HG03457 (cell line): ENCODE measurements at regions not wholly inside any gene's neighbourhood (a gene's known extent, or its start where the extent isn't known, plus 50 kb on each side); places are given as distances from the start of the nearest gene placed in this dataset.

ENCODE experiments used
- ATAC-seq: cut with Tn5 transposase; IDR thresholded peaks from one replicate; pipeline ENCODE4 v1.9.1; 2021; ENCODE audit warnings: moderate number of reproducible peaks; ENCODE audit not compliant: unreplicated experiment

- no peak for ATAC-seq
These were observed 1476.5 kb downstream of the TBC1D22A start for GRCh38 chr22:48238966-48239365.

DNA sequence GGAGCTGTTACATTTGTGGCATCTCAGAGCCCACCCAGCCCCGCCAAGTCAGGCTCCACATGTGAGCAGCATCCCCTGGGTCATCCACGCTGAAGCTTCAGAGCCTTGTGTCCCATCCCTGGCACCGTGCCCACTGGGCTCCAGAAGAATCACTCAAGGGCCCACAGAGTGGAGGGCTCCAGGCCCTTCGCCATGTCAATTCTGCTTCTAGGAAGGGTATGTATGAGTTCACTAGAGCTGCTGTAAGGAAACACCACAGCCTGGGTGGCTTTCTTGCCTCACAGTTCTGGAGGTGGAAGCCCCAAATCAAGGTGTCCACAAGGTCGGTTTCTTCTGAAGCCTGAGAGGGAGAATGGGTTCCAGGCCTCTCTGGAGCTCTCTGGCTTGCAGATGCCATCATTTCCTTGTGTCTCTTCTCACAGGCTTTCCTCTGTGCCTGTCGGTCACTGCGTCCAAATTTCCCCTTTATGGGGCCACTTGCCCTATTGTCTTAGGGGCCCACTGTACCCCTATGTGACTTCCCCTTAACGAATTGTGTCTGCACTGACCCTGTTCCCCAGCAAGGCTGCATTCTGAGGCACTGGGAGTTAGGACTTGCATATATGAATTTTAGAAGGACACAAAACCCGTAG is 1476.0 kb downstream of the TBC1D22A start:
- ATAC-seq, result no peak

- no peak for ATAC-seq
These were observed 1475.2 kb downstream of the TBC1D22A start for GRCh38 chr22:48237466-48238283.

DNA sequence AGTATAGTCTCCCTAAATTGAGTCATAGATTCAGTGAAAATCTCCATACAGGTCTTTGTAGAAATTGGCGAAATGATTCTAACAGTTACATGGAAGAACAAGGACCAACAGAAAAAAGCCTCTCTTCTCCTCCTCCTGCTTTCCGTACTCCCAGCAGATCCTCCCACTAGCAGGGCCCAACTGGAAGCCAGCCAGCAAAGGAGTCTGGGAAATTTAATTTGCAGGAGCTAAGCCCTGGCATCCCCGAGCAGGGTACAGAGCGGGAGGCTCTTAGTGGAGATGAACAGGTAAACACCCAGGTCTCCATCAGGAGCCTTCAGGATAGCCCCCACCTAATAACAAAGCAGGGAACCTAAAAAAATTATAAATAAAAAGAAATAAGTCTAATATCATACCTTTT is 1473.8 kb downstream of the TBC1D22A start:
- ATAC-seq, result no peak

DNA sequence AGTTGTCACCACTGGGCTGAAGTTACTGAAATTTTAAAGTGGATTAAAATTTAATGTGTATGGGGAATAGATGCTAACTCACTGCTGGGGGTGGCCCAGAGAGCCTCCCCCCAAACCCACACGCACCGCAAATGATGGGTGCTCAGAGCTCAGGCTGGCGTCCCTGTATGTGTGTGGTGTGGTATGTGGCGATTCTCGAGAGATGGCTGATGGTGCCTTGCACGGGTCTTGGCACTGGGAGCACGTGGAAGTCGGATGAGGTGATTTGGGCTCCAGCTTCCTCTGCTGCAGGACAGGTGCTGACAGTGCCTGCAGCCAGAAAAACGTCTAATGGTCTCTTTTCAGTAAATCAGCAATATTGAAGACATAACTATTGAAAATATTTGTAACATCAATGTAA is 1473.3 kb downstream of the TBC1D22A start:
- ATAC-seq, result no peak

- ATAC-seq, result no peak
These were observed 1471.6 kb downstream of the TBC1D22A start for GRCh38 chr22:48234011-48234410.

- ATAC-seq, result no peak
These were observed 1471.1 kb downstream of the TBC1D22A start for GRCh38 chr22:48233586-48233985.

GRCh38 chr22:48228468-48228867 is 1466.0 kb downstream of the TBC1D22A start:
- no peak for ATAC-seq

DNA sequence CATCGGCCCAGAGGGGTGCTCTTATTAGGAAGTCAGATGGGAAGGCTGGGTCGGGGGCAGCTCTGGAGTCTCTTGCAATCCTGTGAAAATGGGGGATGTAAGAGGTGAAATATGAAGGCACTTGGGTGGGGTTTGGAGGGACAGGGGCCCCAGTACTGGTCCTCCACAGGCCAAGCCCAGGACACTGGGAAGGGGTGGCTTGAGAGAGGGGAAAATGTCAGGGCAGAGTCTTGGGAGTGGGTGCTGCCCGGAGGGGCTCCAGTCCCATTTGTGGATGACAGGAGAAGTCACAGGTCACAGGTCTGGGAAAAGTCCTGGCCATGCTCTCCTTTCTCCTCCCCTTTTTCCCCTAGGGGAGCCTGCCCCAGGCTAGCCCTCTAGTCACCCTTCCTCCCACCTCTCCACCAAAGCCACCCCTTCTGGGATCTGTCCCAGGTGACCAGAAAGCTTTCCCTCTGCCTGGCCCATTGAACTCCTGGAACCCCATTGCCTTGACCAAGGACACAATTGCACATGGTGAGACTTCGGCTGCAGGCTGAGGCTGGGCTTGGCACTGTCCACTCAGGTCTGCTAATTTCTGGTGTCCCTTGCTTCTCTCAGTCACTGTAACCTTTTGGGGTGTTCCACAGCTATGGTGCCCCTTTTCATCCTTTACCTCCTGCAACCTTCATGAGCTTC is 1465.0 kb downstream of the TBC1D22A start:
- ATAC-seq, result no peak

DNA sequence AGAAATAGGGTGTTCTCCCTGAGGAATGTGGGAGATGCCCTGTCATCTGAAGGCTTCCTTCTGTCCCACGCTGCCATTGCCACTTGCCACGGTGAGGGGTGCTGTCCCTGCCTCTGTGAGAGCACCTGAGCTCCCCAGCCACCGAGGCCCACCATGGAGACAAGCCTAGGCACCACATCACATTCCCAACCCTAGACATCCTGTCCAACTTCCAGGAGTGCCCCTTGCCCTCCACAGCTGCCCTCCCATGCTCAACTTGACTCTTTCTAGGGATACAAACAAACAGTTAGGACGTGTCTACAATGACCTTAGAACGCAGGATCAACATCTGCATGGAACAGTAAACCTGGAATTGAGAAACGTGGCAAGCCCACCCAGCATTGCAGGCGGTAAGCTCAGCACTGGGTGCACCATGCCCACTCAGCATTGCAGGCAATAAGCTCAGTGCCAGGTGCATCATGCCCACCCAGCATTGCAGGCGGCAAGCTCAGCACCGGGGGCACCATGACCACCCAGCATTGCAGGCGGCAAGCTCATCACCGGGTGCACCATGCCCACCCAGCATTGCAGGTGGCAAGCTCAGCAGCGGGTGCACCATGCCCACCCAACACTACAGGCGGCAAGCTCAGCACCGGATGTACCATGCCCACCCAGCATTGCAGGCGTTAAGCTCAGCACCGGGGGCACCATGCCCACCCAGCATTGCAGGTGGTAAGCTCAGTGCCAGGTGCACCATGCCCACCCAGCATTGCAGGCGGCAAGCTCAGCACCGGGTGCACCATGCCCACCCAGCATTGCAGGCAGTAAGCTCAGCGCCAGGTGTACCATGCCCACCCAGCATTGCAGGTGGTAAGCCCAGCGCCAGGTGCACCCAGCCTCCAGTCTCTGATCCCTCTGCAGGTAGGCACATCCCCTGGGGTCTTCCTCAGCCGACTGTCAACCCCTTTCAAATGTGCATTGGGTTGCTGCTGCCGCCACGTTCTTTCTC is 1463.9 kb downstream of the TBC1D22A start:
- no peak for ATAC-seq

GRCh38 chr22:48224332-48224731 is 1461.9 kb downstream of the TBC1D22A start:
- no peak for ATAC-seq

DNA sequence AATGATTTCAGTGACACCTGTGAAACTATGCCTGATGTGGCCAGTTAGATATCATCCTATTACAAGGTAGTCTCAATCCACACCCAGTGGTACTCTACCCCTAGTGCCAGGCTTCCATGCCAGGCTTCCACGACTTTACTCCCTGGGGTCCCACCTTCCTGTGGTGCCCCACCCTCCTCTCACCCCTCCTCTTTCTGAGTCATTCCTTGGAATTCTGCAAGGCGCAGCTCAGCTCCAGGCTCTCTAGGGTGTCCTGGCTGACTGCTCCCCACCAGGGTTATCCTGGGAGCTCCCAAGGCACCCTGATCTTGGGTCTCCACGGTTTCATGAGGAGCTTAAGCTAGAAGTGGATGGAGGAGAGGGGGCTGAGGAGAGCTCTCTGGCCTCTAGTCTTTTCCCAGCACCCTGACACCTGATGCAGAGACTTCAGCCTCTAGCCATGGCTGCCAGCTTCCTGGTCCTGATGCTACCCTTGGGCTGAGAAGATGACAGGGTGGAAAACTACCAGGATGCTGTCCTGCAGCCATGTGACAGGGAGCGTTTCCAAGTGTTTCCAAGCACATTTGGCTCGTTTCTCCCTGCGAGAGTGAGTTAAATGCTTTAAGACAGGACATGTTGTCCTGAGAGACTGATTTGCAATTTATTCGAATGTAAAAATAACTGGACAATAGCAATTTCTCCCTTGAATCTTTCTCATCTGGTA is 1461.2 kb downstream of the TBC1D22A start:
- ATAC-seq, result no peak

GRCh38 chr22:48222742-48223487 is 1460.5 kb downstream of the TBC1D22A start:
- ATAC-seq, result no peak

- no peak for ATAC-seq
These were observed 1456.5 kb downstream of the TBC1D22A start for GRCh38 chr22:48218889-48219420.

DNA sequence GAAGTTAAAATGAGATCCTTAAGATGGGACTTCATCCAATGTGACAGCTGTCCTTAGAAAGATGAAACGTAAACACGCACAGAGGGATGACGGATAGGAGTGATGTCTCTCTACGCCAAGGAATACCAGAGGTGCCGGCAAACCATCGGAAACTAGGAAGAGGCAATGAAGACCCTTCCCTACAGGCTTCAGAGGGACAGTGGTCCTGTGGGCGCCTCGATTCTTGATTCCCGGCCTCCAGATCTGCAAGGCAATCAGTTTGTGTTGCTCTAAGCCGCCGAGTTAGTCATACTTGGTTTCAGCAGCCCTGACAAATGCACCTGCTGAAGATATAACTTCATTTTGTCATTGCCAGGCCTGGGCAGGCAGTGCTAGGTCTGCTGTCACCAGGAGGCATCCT is 1455.1 kb downstream of the TBC1D22A start:
- ATAC-seq, result no peak

DNA sequence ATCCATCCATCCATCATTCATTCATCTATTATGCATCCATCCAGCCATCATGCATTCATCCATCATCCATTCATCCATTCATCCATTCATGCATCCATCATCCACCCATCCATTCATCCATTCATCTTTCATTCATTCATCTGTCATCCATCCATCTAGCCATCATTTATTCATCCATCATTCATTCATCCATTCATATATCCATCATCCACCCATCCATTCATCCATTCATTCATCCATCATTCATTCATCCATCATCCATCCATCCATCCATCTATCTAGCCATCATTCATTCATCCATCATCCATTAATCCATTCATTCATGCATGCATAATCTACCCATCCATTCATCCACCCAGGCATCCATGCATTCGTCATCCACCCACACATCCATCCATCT is 1450.3 kb downstream of the TBC1D22A start:
- ATAC-seq, result no peak

- ATAC-seq, result no peak
These were observed 1448.4 kb downstream of the TBC1D22A start for GRCh38 chr22:48210812-48211211.

DNA sequence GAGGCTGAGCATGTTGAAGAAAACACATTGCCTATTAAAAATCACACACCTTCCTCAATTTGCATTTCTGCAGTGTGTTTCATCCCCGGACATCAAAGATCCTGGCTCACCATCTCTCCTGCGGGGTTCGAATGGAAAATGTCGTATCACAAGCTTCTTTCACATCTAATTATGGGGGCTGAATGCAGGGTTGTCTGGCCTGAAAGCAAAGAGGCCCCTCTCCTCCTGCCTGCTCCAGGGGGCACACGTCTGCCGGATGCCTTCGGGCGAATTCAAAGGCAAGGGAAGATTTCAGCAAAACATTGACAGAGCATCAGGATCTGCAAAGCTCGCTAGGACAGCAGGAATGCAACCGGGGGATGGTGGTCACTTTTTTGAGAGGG is 1447.7 kb downstream of the TBC1D22A start:
- no peak for ATAC-seq

DNA sequence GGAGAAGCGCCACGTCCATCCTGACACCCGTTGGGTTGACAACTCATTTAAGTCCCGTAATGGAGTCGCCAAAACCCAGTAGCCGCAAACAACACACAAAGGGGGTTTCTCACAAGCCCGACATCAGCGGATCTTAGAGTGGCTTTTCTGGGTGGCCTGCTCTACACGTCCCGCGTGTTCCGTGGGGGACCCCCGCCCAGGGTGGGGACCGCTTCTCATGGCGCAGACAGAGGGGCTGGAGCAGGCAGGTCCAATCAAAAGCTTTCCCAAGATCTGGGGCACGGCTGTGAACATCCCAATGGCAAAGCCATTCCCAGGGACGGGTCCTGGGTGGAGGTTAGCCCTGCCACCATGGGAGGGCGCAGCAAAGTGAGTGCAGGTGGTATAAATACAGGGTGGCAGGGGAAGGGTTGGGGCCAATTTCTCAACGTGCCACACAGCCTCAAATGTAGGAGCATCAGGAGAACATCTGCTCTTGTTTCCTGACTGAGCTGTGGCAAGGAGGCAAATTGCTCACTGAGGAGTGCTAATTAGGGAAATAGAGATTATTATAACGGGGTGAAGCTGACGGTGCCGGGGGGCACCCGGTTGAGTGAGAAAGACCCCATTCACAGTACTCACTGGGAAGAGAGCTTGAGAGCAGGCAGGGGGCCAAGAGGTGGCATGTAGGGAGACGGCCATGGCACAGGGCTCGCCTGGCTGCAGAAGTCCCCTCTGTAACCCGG is 1447.2 kb downstream of the TBC1D22A start:
- no peak for ATAC-seq
